GM18858 (cell line): ENCODE measurements at regions not wholly inside any gene's neighbourhood (a gene's known extent, or its start where the extent isn't known, plus 50 kb on each side); places are given as distances from the start of the nearest gene placed in this dataset.

Source experiments
- ATAC-seq: cut with Tn5 transposase; IDR thresholded peaks from one replicate; pipeline ENCODE4 v1.9.1; 2021; ENCODE audit not compliant: unreplicated experiment

- no peak for ATAC-seq
Measured at GRCh38 chr5:103498800-103499551, 63.6 kb downstream of the NUDT12 start.

GRCh38 chr5:103498211-103498610 lies 64.4 kb downstream of the NUDT12 start:
- no peak for ATAC-seq

GRCh38 chr5:103497781-103498180 lies 64.8 kb downstream of the NUDT12 start:
- ATAC-seq: no peak

GRCh38 chr5:103490030-103490739 lies 72.4 kb downstream of the NUDT12 start:
- ATAC-seq: no peak

GRCh38 chr5:103489307-103489706 lies 73.3 kb downstream of the NUDT12 start:
- ATAC-seq: no peak

- peak; percentile 63 for ATAC-seq
Measured at GRCh38 chr5:103487822-103488493, 74.6 kb downstream of the NUDT12 start.

GRCh38 chr5:103487218-103487617 lies 75.4 kb downstream of the NUDT12 start:
- no peak for ATAC-seq

GRCh38 chr5:103486739-103487138 lies 75.8 kb downstream of the NUDT12 start:
- ATAC-seq: no peak

- no peak for ATAC-seq
Measured at GRCh38 chr5:103480246-103480645, 82.3 kb downstream of the NUDT12 start.

GRCh38 chr5:103477678-103478077 lies 84.9 kb downstream of the NUDT12 start:
- no peak for ATAC-seq

- ATAC-seq: no peak
Measured at GRCh38 chr5:103476811-103477210, 85.8 kb downstream of the NUDT12 start.

- peak; percentile 68 for ATAC-seq
Measured at GRCh38 chr5:103475629-103476240, 86.9 kb downstream of the NUDT12 start.

- ATAC-seq: no peak
Measured at GRCh38 chr5:103474677-103475076, 87.9 kb downstream of the NUDT12 start.

- ATAC-seq: no peak
Measured at GRCh38 chr5:103473725-103474124, 88.9 kb downstream of the NUDT12 start.

- no peak for ATAC-seq
Measured at GRCh38 chr5:103472830-103473229, 89.8 kb downstream of the NUDT12 start.

- ATAC-seq: no peak
Measured at GRCh38 chr5:103472265-103472664, 90.3 kb downstream of the NUDT12 start.

- ATAC-seq: no peak
Measured at GRCh38 chr5:103469288-103470040, 93.1 kb downstream of the NUDT12 start.

GRCh38 chr5:103467831-103468230 lies 94.8 kb downstream of the NUDT12 start:
- no peak for ATAC-seq

- no peak for ATAC-seq
Measured at GRCh38 chr5:103466495-103466894, 96.1 kb downstream of the NUDT12 start.

GRCh38 chr5:103465891-103466290 lies 96.7 kb downstream of the NUDT12 start:
- no peak for ATAC-seq
